ENCODE measurements at regions not wholly inside any gene's neighbourhood (a gene's known extent, or its start where the extent isn't known, plus 50 kb on each side); places are given as distances from the start of the nearest gene placed in this dataset.
"Not testable (repeated sequence)": the region's sequence is repeated elsewhere in the genome, so short reads cannot be mapped to it uniquely, and the experiment has no call there.

DNA sequence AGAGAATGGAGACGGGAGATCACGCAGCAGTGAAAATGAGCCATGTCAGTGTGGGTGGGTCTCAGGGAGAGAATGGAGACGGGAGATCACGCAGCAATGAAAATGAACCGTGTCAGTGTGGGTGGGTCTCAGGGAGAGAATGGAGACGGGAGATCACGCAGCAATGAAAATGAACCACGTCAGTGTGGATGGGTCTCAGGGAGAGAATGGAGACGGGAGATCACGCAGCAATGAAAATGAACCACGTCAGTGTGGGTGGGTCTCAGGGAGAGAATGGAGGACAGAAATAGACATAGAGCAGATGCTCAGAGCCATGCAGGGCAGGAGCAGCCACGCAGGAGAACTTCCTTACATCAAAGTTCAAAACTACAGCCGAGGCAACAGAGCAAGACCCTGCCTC lies 89.8 kb upstream of the LPCAT1 start:
- POLR2A ChIA-PET; H3K4me3 ChIP-seq (ENCODE audit: low read depth, low read length); DNase-seq (ENCODE audit: low read depth, low spot score); CTCF ChIA-PET: not testable (repeated sequence)

DNA sequence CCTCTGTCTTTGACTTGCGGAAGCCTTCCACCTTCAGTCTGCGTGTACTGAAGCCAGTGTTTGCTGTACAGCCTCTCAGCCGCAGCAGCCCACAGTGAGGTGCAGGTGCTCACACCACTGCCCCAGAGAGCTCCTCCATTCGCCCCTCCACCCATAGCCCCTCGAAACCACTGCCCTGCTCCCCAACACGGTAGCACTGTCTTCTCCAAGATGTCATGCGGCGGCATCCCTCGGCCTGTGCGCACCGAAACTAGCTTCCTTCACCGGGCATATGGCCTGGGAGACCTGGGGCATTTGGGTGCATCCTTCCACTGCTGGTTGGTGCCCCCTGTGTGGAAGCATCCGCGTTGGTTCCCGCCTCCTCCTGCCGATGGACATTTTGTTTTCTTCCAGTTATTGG lies 86.8 kb upstream of the LPCAT1 start:
- CTCF ChIA-PET; POLR2A ChIA-PET; H3K4me3 ChIP-seq (ENCODE audit: low read depth, low read length); DNase-seq (ENCODE audit: low read depth, low spot score): not testable (repeated sequence)

DNA sequence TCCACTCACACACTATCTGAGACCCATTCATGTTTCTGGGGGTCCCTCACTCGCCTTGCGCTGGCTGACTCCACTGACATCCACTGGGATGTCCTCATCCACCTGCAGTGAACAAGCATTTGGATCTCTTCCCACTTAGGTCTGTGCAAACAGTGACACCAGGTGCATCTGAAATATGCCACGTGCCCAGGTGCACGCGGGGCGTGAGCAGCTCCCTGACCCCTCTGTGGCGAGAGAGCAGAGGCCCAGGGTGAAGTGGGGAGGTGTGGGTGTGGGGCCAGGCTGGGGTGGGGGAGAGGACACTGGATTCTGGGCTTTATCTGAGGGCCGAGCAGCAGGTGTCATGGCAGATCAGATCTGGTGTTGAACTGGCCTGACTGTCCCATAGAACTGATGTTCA lies 85.4 kb upstream of the LPCAT1 start:
- CTCF ChIA-PET; H3K4me3 ChIP-seq (ENCODE audit: low read depth, low read length); POLR2A ChIA-PET; DNase-seq (ENCODE audit: low read depth, low spot score): not testable (repeated sequence)

DNA sequence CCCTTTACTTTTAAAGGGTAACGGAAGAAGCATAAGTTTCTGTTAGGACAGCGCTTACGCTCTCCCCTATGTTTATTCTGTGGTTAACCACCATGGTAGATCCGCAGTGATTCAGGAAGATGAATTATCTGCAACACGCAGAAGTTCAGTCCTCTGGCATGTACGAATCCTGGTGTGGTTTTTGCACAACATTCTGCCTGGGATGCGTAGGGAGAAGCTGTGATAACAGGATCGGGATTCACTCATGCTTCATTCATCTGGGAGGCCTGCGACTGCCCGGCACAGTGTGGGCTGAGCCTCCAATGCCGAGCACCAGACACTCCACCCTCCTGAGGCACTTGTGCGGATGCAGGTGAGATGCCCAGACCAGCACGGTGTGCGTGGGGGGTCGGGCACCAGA lies 84.6 kb upstream of the LPCAT1 start:
- H3K4me3 ChIP-seq (ENCODE audit: low read depth, low read length); CTCF ChIA-PET; POLR2A ChIA-PET: not testable (repeated sequence)
- peak; percentile 65 for DNase-seq (ENCODE audit: low read depth, low spot score)

DNA sequence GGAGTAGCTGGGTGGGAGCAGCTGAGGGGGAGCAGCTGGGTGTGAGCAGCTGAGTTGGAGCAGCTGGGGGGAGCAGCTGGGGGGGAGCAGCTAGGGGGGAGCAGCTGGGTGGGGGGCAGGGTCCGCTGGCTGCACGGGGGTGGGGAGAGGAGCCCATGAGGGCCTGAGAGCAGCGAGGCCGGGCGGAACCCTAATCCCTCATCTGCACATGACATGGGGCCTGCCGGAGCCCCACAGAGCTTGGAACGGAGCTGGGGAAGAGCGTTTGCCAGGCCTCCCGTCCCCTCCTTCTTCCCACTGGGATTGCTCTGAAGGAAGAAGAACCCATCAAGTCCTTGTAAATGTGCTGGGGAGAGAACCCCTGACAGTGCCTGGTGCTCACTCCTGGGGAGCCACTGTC lies 83.2 kb upstream of the LPCAT1 start:
- CTCF ChIA-PET; H3K4me3 ChIP-seq (ENCODE audit: low read depth, low read length); POLR2A ChIA-PET; DNase-seq (ENCODE audit: low read depth, low spot score): not testable (repeated sequence)

DNA sequence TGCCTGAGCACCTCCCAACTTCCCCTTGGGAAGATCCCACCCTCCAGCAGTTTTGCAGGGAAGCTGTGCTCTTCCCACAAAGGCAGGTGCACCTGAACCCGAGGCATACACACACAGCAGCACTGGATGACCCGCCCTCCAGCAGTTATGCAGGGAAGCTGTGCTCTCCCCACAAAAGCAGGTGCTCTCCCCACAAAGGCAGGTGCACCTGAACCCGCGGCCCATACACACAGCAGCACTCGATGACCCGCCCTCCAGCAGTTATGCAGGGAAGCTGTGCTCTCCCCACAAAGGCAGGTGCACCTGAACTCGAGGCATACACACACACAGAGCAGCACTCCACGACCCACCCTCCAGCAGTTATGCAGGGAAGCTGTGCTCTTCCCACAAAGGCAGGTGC lies 80.2 kb upstream of the LPCAT1 start:
- CTCF ChIA-PET; H3K4me3 ChIP-seq (ENCODE audit: low read depth, low read length); POLR2A ChIA-PET; DNase-seq (ENCODE audit: low read depth, low spot score): not testable (repeated sequence)

DNA sequence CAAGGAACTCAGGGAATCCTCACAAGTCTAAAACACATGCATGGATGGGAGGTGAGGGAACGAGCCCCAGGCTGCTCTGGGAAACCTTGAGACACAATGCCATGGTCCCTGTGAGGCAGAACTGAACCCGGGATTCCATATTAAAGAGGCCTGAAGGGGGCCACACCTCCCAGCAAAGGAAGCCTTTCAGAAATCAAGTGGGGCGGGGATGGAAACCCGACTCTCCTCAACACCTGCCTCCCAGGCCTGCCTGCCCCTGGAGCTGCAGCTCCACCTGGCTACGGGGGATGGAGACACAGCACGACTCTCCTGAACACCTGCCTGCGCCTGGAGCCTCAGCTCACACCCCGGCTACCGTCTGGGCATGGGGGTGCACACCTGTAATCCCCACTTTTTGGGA lies 77.8 kb upstream of the LPCAT1 start:
- CTCF ChIA-PET = interaction anchor here (1.7 kb wide), 1 partner anchor 433 kb away, joined by 5 read pairs; no protein-coding TSS in a partner anchor
- POLR2A ChIA-PET; H3K4me3 ChIP-seq (ENCODE audit: low read depth, low read length); DNase-seq (ENCODE audit: low read depth, low spot score): not testable (repeated sequence)

DNA sequence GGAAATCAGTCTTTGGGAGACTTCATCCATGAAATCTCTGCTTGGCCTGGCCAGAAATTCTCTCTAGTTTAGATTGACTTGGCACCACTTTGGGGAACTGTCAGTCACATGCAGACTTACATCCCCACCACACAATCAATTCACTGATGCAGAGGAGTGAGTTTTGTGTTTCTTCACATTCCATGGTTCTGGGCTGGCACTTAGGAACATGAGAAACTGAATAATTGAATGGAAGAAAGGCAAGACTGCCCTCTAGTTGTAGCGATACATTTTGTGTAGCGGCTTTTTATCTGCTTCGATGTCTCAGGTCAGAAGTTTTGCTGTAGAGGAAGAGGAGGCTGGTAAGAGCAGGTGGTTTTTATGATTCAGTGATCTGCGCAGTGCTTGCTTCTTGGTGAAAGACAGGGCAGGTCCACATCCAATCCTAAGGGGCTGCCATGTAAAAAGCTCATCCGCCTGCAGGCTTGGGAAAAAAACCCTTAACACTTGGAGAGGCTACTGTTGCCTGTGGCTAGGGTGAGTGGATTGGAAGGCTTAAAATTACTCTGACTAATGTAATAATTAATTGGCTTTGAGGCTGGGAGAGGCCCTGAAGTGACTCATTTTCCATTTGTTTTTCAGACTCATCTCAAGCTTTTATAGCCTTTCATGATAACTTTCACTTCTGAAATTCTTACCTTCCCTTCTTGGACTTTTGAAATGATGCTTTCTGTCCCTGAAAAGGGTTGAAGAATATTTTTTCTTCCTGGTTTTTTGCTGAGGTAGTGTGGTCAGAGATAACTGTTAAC lies 75.4 kb upstream of the LPCAT1 start:
- CTCF ChIA-PET = interaction anchor here (1.5 kb wide), 1 partner anchor 219 kb away, joined by 3 read pairs; no protein-coding TSS in a partner anchor
- H3K4me3 ChIP-seq (ENCODE audit: low read depth, low read length); DNase-seq (ENCODE audit: low read depth, low spot score); POLR2A ChIA-PET: not testable (repeated sequence)
- TF ChIP-seq, protein P1, sequence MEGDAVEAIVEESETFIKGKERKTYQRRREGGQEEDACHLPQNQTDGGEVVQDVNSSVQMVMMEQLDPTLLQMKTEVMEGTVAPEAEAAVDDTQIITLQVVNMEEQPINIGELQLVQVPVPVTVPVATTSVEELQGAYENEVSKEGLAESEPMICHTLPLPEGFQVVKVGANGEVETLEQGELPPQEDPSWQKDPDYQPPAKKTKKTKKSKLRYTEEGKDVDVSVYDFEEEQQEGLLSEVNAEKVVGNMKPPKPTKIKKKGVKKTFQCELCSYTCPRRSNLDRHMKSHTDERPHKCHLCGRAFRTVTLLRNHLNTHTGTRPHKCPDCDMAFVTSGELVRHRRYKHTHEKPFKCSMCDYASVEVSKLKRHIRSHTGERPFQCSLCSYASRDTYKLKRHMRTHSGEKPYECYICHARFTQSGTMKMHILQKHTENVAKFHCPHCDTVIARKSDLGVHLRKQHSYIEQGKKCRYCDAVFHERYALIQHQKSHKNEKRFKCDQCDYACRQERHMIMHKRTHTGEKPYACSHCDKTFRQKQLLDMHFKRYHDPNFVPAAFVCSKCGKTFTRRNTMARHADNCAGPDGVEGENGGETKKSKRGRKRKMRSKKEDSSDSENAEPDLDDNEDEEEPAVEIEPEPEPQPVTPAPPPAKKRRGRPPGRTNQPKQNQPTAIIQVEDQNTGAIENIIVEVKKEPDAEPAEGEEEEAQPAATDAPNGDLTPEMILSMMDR (IDR thresholded peaks at IDR 0.05; ENCODE audit: insufficient read depth, low read length, missing control alignments) = peak; percentile 15

DNA sequence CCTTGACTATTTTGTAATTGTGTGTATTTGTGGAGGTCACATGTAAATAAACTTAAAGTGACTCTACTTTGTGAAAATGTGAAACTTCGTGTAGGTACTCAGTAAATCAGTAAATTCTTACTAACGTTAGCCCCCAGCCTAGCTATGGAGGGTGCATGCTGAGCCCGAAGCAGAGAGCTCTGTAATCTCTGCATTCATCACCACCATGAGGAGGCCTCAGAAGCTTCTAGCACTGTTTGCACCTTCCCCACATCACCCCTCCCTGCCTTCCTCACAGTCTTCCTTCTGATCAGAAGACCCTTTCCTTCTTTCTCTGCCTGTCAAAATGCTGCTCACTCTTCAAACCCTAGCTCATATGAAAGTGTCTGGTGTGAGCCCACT lies 73.3 kb upstream of the LPCAT1 start:
- POLR2A ChIA-PET, CTCF ChIA-PET: not testable (repeated sequence)
- peak overlapping the region; percentile 43 for H3K4me3 ChIP-seq (ENCODE audit: low read depth, low read length)

DNA sequence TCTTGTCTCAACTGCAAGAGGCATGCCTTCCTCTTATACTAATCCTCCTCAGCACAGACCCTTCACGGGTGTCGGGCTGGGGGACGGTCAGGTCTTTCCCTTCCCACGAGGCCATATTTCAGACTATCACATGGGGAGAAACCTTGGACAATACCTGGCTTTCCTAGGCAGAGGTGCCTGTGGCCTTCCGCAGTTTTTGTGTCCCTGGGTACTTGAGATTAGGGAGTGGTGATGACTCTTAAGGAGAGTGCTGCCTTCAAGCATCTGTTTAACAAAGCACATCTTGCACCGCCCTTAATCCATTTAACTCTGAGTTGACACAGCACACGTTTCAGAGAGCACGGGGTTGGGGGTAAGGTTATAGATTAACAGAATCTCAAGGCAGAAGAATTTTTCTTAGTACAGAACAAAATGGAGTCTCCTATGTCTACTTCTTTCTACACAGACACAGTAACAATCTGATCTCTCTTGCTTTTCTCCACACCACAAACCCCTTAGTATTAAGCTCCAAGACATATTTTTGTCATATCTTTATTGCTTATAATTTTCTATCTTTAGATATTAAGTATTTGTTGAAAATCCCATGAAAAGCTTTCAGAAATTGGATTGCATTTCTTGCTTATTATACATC lies 72.8 kb upstream of the LPCAT1 start:
- H3K4me3 ChIP-seq (ENCODE audit: low read depth, low read length); DNase-seq (ENCODE audit: low read depth, low spot score); CTCF ChIA-PET; POLR2A ChIA-PET: not testable (repeated sequence)

More for the DNA sequence above, 73.3 kb upstream of the LPCAT1 start:
- not testable (repeated sequence) for DNase-seq (ENCODE audit: low read depth, low spot score)

DNA sequence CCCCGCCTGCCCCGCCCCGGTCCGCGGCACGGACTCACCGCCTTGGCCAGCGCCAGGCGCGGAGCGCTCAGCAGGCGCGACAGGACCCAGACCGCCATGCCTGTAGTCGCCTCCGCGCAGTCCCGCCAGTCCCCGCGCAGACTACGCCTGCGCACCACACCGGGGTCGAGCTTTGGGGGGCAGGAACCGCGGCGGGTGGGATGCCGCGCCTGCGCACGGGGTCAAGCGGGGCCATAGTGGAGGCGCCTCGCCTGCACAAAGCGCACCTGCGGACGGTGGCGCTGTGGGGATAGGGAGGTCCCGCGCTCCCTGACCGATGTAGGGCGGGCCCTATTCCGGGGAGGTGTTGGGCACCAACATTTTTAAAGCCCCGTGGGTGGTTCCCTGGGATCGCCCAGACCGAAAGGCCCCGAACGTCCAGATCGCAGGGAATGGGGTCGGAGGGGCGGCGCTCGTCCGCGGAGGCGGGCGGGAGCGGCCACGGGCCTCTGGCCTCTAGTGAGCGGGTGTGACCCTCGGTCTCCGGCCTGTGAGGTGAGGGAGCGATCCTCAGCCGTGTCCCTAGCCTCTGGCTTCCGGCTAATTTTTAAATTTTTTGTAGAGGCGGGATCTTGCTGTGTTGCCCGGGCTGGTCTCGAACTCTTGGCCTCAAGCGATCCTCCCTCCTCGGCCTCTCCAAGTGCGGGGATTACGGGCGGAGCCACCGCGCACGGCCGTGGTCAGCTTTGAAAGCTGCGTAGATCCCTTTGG lies 70.8 kb upstream of the LPCAT1 start:
- peak overlapping the region; percentile 8; the same call in 1 of the 2 replicates for H3K4me3 ChIP-seq (ENCODE audit: low read depth, low read length)
- POLR2A ChIA-PET = no interaction called here
- TF ChIP-seq, protein P1 (IDR thresholded peaks at IDR 0.05; ENCODE audit: insufficient read depth, low read length, missing control alignments) = no peak
- no peak for DNase-seq (ENCODE audit: low read depth, low spot score)
- CTCF ChIA-PET = interaction anchor here (0.9 kb wide), 1 partner anchor 11 kb away, joined by 3 read pairs; no protein-coding TSS in a partner anchor
